CD4-positive, alpha-beta T cell treated with Interleukin-12 subunit alpha and Interleukin-12 subunit beta, for 1 hour (primary cell): ENCODE measurements at regions not wholly inside any gene's neighbourhood (a gene's known extent, or its start where the extent isn't known, plus 50 kb on each side); places are given as distances from the start of the nearest gene placed in this dataset.

ENCODE experiments used
- DNase-seq: peaks from one replicate; pipeline ENCODE4 v3.0.0-alpha.2; 2020

GRCh38 chr4:182175788-182176519, 67.2 kb upstream of the TENM3 start:
- no peak for DNase-seq

- DNase-seq: no peak
Measured at GRCh38 chr4:182177166-182177565, 66.0 kb upstream of the TENM3 start.

- no peak for DNase-seq
Measured at GRCh38 chr4:182179105-182179504, 64.1 kb upstream of the TENM3 start.

- DNase-seq: no peak
Measured at GRCh38 chr4:182179751-182180150, 63.5 kb upstream of the TENM3 start.

GRCh38 chr4:182185491-182185890, 57.7 kb upstream of the TENM3 start:
- DNase-seq: no peak

- no peak for DNase-seq
Measured at GRCh38 chr4:182187674-182188073, 55.5 kb upstream of the TENM3 start.

- no peak for DNase-seq
Measured at GRCh38 chr4:182188622-182189021, 54.6 kb upstream of the TENM3 start.

GRCh38 chr4:182189103-182189878, 53.9 kb upstream of the TENM3 start:
- DNase-seq: no peak

GRCh38 chr4:182190306-182190705, 52.9 kb upstream of the TENM3 start:
- DNase-seq: no peak

GRCh38 chr4:182192511-182193181, 50.6 kb upstream of the TENM3 start:
- no peak for DNase-seq

- no peak for DNase-seq
Measured at GRCh38 chr4:182193311-182193710, 49.9 kb upstream of the TENM3 start.
